Gastrocnemius medialis (tissue), 4 donors: ENCODE measurements at regions not wholly inside any gene's neighbourhood (a gene's known extent, or its start where the extent isn't known, plus 50 kb on each side); places are given as distances from the start of the nearest gene placed in this dataset.

Experiments
- ATAC-seq, 2 donors: fragments of 150-250 bp; one replicate each; pipeline ENCODE4 v1.9.1; 2016
- DNase-seq, 2 donors: peaks; one replicate each; pipeline ENCODE4 v3.0.0-alpha.2; 2019
- H3K27ac ChIP-seq, 4 donors: fragments of 200-600 bp; sonication (generic); 1 replicate in 1 of 4; 2 replicates in 3 of 4; pipeline ENCODE4 v1.5.1; 2016 to 2018; ENCODE audit warnings: mild to moderate bottlenecking in 2 of 4, moderate library complexity in 1 of 4
- H3K27me3 ChIP-seq, 3 donors: fragments of 200-600 bp; sonication (generic) in 2 of 3; 1 replicate in 1 of 3; 2 replicates in 2 of 3; pipeline versions ENCODE4 v1.5.1 to v1.6.0; 2016 to 2019; ENCODE audit warnings: mild to moderate bottlenecking in 1 of 3, moderate library complexity in 1 of 3
- H3K36me3 ChIP-seq, 2 donors: fragments of 200-600 bp; sonication (generic) in 1 of 2; one replicate each; pipeline ENCODE4 v1.5.1; 2017 to 2018
- H3K4me1 ChIP-seq, 2 donors: fragments of 200-600 bp; sonication (generic) in 1 of 2; one replicate each; pipeline ENCODE4 v1.5.1; 2016 to 2017; ENCODE audit warnings: mild to moderate bottlenecking in 2 of 2
- H3K4me3 ChIP-seq, 4 donors: fragments of 200-600 bp; sonication (generic) in 3 of 4; 1 replicate in 1 of 4; 2 replicates in 3 of 4; pipeline ENCODE4 v1.5.1; 2016 to 2019; ENCODE audit warnings: mild to moderate bottlenecking in 2 of 4
- H3K9me3 ChIP-seq, 3 donors: fragments of 200-600 bp; sonication (generic) in 2 of 3; 1 replicate in 1 of 3; 2 replicates in 2 of 3; pipeline ENCODE4 v1.5.1; 2016 to 2019
- POLR2A ChIP-seq, 2 donors: fragments of 450-650 bp; IDR thresholded peaks; one replicate each; pipeline ENCODE4 v1.6.1; 2017; ENCODE audit warnings: antibody characterized with exemption in 2 of 2, mild to moderate bottlenecking in 2 of 2, moderate library complexity in 2 of 2
- in situ Hi-C, 4 donors: fragments of 200-750 bp; cut with MboI; loops; one replicate each; pipeline versions ENCODE4 v1.15.0 to v1.8.0; 2017; ENCODE audit warnings: low sequenced_read_pairs in 4 of 4
- intact Hi-C: fragments of 100-400 bp; cut with DNase I; formaldehyde crosslinking; loops from one replicate; pipeline ENCODE4 v1.15.1; 2023; ENCODE audit warnings: low total_unique reads
- TF ChIP-seq, protein P1 (sequence below), 5 experiments: fragments of 450-650 bp in 3 of 5; fragments of 200-600 bp in 2 of 5; sonication (generic) in 2 of 5; IDR thresholded peaks in 4 of 5; conservative IDR thresholded peaks in 1 of 5; 1 replicate in 4 of 5; 2 replicates in 1 of 5; pipeline ENCODE4 v1.5.1; 2016 to 2019; ENCODE audit warnings: antibody characterized with exemption in 5 of 5, mild to moderate bottlenecking in 3 of 5, moderate library complexity in 3 of 5

DNA sequence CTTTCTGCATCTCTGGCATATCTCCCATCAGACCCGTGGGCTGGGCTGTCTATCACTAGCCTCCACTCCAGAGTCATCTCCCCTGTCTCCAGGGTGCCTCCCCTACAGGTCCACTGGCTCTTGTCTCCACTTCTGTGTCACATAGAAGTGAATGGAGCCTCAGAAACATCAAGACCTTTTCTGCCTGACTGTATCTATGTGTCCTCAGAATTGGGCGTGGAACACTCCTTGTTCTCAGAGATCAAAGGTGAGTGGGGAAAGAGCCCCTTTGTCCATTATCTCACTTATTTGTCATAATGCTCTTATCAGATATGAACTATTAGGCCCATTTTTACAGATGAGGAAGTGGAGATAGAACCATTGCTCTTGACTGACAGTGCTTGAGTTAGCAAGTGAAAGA is 211.0 kb downstream of the CYRIA start:
- no peak for ATAC-seq
- Histone ChIP-seq H3K4me3 (no peak overlapping the region), H3K4me1 (no peaks in the 10 kb centered on the region), H3K9me3 (no peaks in the 10 kb centered on the region), H3K27me3 (no peaks in the 10 kb centered on the region), H3K27ac (no peak overlapping the region), H3K36me3 (no peaks in the 10 kb centered on the region)
- no peak for TF ChIP-seq POLR2A (IDR thresholded peaks at IDR 0.05)
- TF ChIP-seq, protein P1, sequence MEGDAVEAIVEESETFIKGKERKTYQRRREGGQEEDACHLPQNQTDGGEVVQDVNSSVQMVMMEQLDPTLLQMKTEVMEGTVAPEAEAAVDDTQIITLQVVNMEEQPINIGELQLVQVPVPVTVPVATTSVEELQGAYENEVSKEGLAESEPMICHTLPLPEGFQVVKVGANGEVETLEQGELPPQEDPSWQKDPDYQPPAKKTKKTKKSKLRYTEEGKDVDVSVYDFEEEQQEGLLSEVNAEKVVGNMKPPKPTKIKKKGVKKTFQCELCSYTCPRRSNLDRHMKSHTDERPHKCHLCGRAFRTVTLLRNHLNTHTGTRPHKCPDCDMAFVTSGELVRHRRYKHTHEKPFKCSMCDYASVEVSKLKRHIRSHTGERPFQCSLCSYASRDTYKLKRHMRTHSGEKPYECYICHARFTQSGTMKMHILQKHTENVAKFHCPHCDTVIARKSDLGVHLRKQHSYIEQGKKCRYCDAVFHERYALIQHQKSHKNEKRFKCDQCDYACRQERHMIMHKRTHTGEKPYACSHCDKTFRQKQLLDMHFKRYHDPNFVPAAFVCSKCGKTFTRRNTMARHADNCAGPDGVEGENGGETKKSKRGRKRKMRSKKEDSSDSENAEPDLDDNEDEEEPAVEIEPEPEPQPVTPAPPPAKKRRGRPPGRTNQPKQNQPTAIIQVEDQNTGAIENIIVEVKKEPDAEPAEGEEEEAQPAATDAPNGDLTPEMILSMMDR (IDR thresholded peaks at IDR 0.05 in 4 of 5, conservative IDR thresholded peaks at IDR 0.05 in 1 of 5), result no peak
- in situ Hi-C loops (no loop called here), intact Hi-C loops (no loop called here)
- DNase-seq, result no peak

DNA sequence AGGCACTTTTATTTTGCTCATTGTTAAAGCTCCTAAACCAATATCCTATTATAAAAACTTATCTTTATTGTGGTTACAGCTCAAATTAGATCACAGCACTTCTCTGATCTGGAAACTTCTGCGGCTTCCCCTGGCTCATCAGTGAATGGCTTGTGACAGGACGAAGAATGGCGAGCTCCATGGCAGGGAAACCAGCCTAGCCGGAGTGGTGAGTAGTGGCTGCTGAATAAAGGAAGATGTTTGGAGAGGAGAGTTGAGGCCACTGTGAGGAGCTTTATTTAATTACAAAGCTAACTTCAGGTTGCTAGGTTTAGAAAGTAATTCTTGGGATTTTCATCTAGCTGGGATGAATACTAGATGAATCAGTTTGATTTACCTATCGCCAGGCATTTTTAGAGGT is 213.5 kb downstream of the CYRIA start:
- Histone ChIP-seq H3K4me1 (no peaks in the 10 kb centered on the region), H3K4me3 (no peak overlapping the region), H3K9me3 (no peaks in the 10 kb centered on the region), H3K27me3 (no peaks in the 10 kb centered on the region), H3K36me3 (no peaks in the 10 kb centered on the region), H3K27ac (no peak overlapping the region)
- in situ Hi-C loops (no loop called here), intact Hi-C loops (no loop called here)
- TF ChIP-seq, protein P1 (IDR thresholded peaks at IDR 0.05 in 4 of 5, conservative IDR thresholded peaks at IDR 0.05 in 1 of 5), result no peak
- TF ChIP-seq POLR2A (IDR thresholded peaks at IDR 0.05), result no peak
- DNase-seq, result no peak
- no peak for ATAC-seq

DNA sequence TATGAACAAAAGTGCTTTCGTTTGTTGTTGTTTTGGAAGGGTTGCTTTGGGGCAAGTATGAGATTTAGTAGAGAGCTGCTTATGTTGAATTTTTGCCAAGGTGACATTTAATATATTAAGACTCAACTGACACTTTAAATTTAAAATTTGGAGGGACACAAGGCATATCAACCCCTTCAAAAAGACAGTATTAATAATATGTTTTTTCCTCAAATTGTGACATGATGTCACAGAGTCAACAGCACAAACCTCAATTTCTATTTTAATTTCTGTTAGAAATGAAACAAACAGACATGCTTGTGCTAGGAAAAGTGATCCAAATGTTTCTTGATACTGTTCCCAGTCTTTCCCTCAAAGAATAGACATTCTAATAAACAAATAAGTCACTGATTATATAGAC is 218.9 kb downstream of the CYRIA start:
- no peaks in the 10 kb centered on the region for H3K4me1 ChIP-seq
- no peaks in the 10 kb centered on the region for H3K27me3 ChIP-seq
- in situ Hi-C loops (no loop called here), intact Hi-C loops (no loop called here)
- H3K36me3 ChIP-seq, result no peaks in the 10 kb centered on the region
- DNase-seq (no peak), ATAC-seq (no peak)
- no peak overlapping the region for H3K27ac ChIP-seq
- no peak overlapping the region for H3K4me3 ChIP-seq
- TF ChIP-seq, protein P1 (IDR thresholded peaks at IDR 0.05 in 4 of 5, conservative IDR thresholded peaks at IDR 0.05 in 1 of 5), result no peak
- no peak for TF ChIP-seq POLR2A (IDR thresholded peaks at IDR 0.05)
- no peaks in the 10 kb centered on the region for H3K9me3 ChIP-seq

GRCh38 chr2:16442971-16443370 is 222.7 kb downstream of the CYRIA start:
- DNase-seq (no peak), ATAC-seq (no peak)
- no peak overlapping the region for H3K27ac ChIP-seq
- H3K36me3 ChIP-seq, result no peaks in the 10 kb centered on the region
- intact Hi-C loops, result no loop called here
- no peaks in the 10 kb centered on the region for H3K9me3 ChIP-seq
- no peaks in the 10 kb centered on the region for H3K27me3 ChIP-seq
- TF ChIP-seq, protein P1 (IDR thresholded peaks at IDR 0.05 in 4 of 5, conservative IDR thresholded peaks at IDR 0.05 in 1 of 5), result no peak
- TF ChIP-seq POLR2A (IDR thresholded peaks at IDR 0.05), result no peak
- in situ Hi-C loops, result no loop called here
- no peaks in the 10 kb centered on the region for H3K4me1 ChIP-seq
- no peak overlapping the region for H3K4me3 ChIP-seq

DNA sequence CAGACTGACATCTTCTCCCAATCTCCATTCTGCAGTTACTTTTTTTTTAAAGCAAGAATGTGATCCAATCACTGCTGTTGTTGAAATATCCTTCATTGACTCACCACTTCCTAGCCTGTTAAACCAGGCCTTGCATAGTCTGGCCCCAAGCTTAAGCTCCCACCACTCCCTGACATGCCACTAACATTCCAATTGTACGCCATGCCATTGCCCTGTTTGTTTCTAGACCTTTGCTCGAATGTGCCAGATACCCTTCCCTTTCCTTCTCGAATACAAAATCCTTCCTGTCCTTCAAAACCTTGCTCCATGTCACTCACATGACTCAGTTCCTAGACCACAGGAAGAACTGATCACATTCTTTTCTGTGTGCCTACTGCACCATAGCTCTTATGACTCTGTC is 224.2 kb downstream of the CYRIA start:
- TF ChIP-seq, protein P1 (IDR thresholded peaks at IDR 0.05 in 4 of 5, conservative IDR thresholded peaks at IDR 0.05 in 1 of 5), result no peak
- no peak for TF ChIP-seq POLR2A (IDR thresholded peaks at IDR 0.05)
- H3K27ac ChIP-seq, result no peak overlapping the region
- no peaks in the 10 kb centered on the region for H3K27me3 ChIP-seq
- ATAC-seq (no peak), DNase-seq (no peak)
- intact Hi-C loops (no loop called here), in situ Hi-C loops (no loop called here)
- no peaks in the 10 kb centered on the region for H3K9me3 ChIP-seq
- H3K4me3 ChIP-seq, result no peak overlapping the region
- no peaks in the 10 kb centered on the region for H3K36me3 ChIP-seq
- H3K4me1 ChIP-seq, result no peaks in the 10 kb centered on the region
